ENCODE measurements at regions not wholly inside any gene's neighbourhood (a gene's known extent, or its start where the extent isn't known, plus 50 kb on each side); places are given as distances from the start of the nearest gene placed in this dataset.

DNA sequence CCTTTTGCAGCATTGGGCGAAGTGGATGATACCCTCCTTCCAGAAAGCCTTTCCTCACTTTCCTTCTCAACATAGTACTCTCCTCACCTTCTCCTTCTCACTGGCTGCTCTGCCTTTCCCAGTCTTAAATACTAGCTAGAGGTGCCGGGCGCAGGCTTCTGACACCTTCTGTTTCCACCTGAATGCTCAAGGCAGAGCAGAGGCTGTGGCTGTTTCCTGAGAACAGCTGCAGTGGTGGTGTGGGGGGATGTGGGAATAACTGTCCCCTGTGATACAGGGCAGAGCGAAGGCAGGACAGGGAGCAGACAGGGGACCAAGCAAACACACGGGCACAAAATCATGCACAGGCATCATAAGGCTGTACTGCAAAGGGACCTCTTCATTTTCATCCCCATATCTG is 303.1 kb downstream of the SS18 start:
- DNase-seq (ENCODE audit: low spot score in 2 of 2) (no peak), ATAC-seq (replicated peaks; ENCODE audit: extremely low read depth, poor library complexity, severe bottlenecking) (no peak)
- Mint-ChIP-seq H3K4me1 (no peaks in the 10 kb centered on the region), H3K9me3 (peaks cover under 1% of the 10 kb centered on the region), H3K27me3 (peaks cover 35% of the 10 kb centered on the region), H3K4me3 (no peak overlapping the region), H3K27ac (ENCODE audit: low read depth) (no peak overlapping the region), H3K36me3 (ENCODE audit: insufficient read depth) (no peaks in the 10 kb centered on the region)

DNA sequence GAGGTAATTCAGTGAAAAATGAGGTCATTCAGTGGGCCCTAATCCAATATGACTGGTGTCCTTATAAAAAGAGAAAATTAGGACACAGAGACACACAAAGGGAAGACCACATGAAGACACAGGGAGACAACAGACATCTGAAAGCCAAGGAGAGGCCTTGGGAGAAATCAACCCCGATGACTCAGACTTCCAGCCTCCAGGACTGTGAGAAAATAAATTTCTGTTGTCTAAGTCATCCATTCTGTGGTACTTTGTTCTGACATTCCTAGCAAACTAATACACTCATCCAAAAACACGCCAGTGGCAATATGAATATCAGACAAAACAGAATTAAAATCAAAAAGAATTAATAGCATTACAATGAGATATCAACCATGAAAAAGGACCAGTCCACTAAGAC is 303.7 kb downstream of the SS18 start:
- Mint-ChIP-seq H3K4me3 (no peak overlapping the region), H3K9me3 (no peaks in the 10 kb centered on the region)

DNA sequence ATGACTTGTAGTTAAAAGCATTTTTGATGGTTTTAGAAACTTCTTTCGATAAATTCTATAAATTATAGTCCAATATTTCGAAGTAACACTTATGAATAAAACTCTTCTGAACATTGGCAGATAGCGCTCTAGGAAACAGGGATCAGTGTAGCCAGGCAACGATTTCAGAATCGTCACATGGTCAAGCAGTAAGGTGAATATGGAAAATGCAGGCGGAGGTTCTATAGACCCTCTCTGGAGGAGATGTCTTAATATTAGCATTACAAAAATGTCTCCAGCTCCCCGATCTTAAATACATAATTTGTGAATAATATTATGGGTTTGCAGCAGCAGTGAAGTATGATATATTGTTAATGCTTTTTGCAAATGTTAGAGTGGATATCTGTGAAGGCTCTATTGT is 310.3 kb downstream of the SS18 start:
- H3K36me3 Mint-ChIP-seq (ENCODE audit: insufficient read depth): no peaks in the 10 kb centered on the region
- peaks cover 34% of the 10 kb centered on the region for H3K27me3 Mint-ChIP-seq
- H3K27ac Mint-ChIP-seq (ENCODE audit: low read depth): no peak overlapping the region
- H3K4me1 Mint-ChIP-seq: no peaks in the 10 kb centered on the region
- DNase-seq (ENCODE audit: low spot score in 2 of 2) (no peak), ATAC-seq (replicated peaks; ENCODE audit: extremely low read depth, poor library complexity, severe bottlenecking) (no peak)
- H3K9me3 Mint-ChIP-seq: no peaks in the 10 kb centered on the region
- H3K4me3 Mint-ChIP-seq: no peak overlapping the region

More for the DNA sequence above, 303.7 kb downstream of the SS18 start:
- Mint-ChIP-seq H3K36me3 (ENCODE audit: insufficient read depth) (no peaks in the 10 kb centered on the region), H3K27me3 (peaks cover 35% of the 10 kb centered on the region), H3K4me1 (no peaks in the 10 kb centered on the region), H3K27ac (ENCODE audit: low read depth) (no peak overlapping the region)
- DNase-seq (ENCODE audit: low spot score in 2 of 2) (no peak), ATAC-seq (replicated peaks; ENCODE audit: extremely low read depth, poor library complexity, severe bottlenecking) (no peak)

DNA sequence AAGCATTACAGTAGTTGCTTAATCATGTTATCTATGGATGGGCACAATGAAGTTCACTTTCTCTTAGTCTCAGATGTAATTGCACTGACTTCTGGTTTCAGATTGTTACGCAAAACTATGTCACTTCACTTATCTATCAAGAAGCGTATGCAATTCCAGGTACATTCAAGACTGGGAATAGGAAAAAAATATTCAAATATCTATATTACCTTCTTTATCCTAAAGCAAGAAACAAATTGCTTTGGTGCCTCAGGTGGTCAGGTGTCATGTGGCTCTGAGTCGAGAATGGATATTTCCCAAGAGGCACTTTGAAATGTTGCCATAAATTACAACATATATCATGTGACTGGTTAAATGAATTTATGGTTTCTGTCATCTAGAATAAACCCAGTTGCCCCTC is 318.6 kb downstream of the SS18 start:
- Mint-ChIP-seq H3K36me3 (ENCODE audit: insufficient read depth) (no peaks in the 10 kb centered on the region), H3K27ac (ENCODE audit: low read depth) (no peak overlapping the region), H3K4me3 (no peak overlapping the region), H3K9me3 (no peaks in the 10 kb centered on the region), H3K27me3 (peaks cover 26% of the 10 kb centered on the region), H3K4me1 (no peaks in the 10 kb centered on the region)
- ATAC-seq (replicated peaks; ENCODE audit: extremely low read depth, poor library complexity, severe bottlenecking): no peak
- no peak for DNase-seq (ENCODE audit: low spot score in 2 of 2)

DNA sequence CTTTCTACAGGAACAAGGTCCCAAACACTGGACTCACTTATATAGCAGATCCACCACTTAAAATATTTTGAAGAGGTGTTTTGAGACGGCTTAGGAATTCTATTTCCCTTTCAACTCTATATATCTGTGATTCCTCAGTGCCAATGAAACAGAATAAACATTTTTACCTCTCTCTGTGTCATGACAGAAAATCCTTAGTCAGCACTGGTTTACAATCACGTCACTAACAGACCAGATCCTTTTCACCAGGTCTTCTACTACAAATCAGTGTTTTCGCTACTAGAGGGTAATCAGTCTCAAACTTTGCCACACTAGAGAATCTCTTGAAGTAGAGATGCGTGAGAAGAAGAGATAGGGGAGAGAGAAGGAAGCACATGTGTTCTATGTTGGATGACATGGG is 325.6 kb downstream of the SS18 start:
- Mint-ChIP-seq H3K27me3 (peaks cover 12% of the 10 kb centered on the region), H3K9me3 (no peaks in the 10 kb centered on the region), H3K36me3 (ENCODE audit: insufficient read depth) (no peaks in the 10 kb centered on the region), H3K4me3 (no peak overlapping the region), H3K27ac (ENCODE audit: low read depth) (no peak overlapping the region), H3K4me1 (no peaks in the 10 kb centered on the region)
- ATAC-seq (replicated peaks; ENCODE audit: extremely low read depth, poor library complexity, severe bottlenecking) (no peak), DNase-seq (ENCODE audit: low spot score in 2 of 2) (no peak)

DNA sequence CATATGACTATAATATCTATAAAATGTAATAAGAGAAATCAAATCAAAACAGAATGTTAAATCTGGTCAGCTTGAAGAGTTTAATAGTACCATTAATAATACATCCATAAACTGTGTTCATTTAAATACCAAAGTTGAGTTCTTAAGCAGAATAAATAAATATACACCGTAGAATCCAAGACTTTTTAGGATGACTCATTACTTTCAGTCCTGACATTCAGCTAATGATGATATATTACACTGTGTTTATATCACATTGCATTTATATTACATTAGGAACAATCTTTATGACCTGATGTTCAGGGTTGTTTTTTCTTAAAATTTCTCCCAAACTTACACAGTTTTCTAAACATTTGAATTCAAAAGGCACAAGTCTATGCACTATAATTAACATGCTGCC is 331.3 kb downstream of the SS18 start:
- Mint-ChIP-seq H3K36me3 (ENCODE audit: insufficient read depth) (no peaks in the 10 kb centered on the region), H3K27me3 (peaks cover 7% of the 10 kb centered on the region), H3K9me3 (no peaks in the 10 kb centered on the region), H3K4me3 (no peak overlapping the region), H3K4me1 (no peaks in the 10 kb centered on the region), H3K27ac (ENCODE audit: low read depth) (no peak overlapping the region)
- no peak for DNase-seq (ENCODE audit: low spot score in 2 of 2)
- ATAC-seq (replicated peaks; ENCODE audit: extremely low read depth, poor library complexity, severe bottlenecking): no peak

DNA sequence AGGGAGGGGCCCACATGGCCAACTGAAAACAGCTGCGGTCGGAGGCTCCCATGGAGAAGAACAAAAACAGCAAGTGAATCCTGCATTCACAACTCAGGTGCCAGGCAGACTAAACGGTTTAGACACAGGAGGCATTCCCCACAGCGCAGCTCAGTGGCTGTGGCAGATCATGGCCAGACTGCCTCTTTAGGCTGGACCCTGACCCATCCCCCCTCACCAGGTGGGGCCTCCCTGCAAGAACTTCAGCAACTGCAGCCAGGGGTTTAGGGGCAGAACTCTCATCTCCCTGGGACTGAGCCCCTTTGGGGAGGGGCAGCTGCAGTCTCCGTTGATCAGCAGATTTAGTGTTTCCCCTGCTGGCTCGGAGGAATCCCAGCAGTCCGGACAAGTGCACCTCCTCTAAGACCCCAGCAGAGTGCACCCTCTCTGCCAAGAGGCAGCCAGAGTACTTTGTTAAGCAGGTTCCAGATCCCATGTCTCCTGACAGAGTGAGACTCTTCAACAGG is 346.7 kb downstream of the SS18 start:
- H3K4me1 Mint-ChIP-seq: no peaks in the 10 kb centered on the region
- no peak for ATAC-seq (replicated peaks; ENCODE audit: extremely low read depth, poor library complexity, severe bottlenecking)
- no peaks in the 10 kb centered on the region for H3K9me3 Mint-ChIP-seq
- DNase-seq (ENCODE audit: low spot score in 2 of 2): no peak
- H3K4me3 Mint-ChIP-seq: no peak overlapping the region
- peaks cover 9% of the 10 kb centered on the region for H3K27me3 Mint-ChIP-seq
- no peak overlapping the region for H3K27ac Mint-ChIP-seq (ENCODE audit: low read depth)
- no peaks in the 10 kb centered on the region for H3K36me3 Mint-ChIP-seq (ENCODE audit: insufficient read depth)

DNA sequence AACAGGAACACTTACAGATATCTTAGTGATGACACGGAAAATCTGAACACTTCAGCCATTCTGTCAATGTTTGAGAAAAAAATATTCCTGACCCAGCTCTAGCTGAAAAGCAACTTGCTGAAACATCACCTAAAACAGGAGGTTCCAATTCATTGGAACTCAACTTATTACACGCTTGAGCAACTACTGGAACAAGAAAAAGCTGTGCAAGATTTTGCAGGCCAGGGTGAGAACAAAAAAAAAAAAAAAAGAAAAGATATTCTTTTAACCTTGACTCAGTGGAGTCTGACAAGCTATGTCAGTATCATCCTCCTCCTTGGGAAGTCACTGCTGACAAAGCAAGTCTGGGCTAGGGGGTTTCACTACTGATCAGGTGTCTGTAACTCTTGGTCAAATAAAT is 351.0 kb downstream of the SS18 start:
- Mint-ChIP-seq H3K27ac (ENCODE audit: low read depth) (no peak overlapping the region), H3K36me3 (ENCODE audit: insufficient read depth) (no peaks in the 10 kb centered on the region), H3K4me3 (no peak overlapping the region), H3K27me3 (peaks cover 9% of the 10 kb centered on the region), H3K9me3 (no peaks in the 10 kb centered on the region), H3K4me1 (no peaks in the 10 kb centered on the region)
- no peak for DNase-seq (ENCODE audit: low spot score in 2 of 2)
- ATAC-seq (replicated peaks; ENCODE audit: extremely low read depth, poor library complexity, severe bottlenecking): no peak

DNA sequence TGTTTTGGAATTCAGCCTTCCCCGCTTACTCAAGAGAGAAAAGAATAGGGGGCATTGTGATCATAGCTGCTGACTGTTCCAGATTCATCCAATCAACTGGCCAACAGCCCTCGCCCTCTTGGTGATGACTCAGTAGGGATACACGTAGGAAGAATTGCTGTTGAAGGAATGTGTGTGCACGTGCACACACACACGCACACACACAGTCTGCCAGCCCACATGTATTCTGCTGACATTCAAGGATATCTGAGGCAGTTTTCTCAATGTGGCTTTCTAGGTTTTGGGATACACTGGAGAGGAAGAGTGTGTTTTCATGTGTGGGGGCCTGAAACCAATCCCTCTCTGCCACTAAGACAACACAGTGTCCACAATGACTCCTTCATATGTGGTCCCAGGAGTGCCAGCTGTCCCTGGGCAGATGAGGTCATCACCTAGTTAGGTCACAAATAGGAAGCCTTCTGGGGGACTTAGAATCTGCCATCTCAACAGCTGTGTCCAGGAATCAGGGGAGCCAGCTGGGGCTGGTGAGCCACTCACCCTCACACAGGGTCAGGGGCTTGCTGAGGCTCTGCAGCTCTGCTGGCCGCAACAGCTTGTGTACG is 352.6 kb downstream of the SS18 start:
- ATAC-seq (replicated peaks; ENCODE audit: extremely low read depth, poor library complexity, severe bottlenecking) (no peak), DNase-seq (ENCODE audit: low spot score in 2 of 2) (no peak)
- H3K36me3 Mint-ChIP-seq (ENCODE audit: insufficient read depth): no peaks in the 10 kb centered on the region
- no peaks in the 10 kb centered on the region for H3K4me1 Mint-ChIP-seq
- no peak overlapping the region for H3K4me3 Mint-ChIP-seq
- H3K9me3 Mint-ChIP-seq: no peaks in the 10 kb centered on the region
- H3K27me3 Mint-ChIP-seq: peaks cover 8% of the 10 kb centered on the region
- H3K27ac Mint-ChIP-seq (ENCODE audit: low read depth): no peak overlapping the region

DNA sequence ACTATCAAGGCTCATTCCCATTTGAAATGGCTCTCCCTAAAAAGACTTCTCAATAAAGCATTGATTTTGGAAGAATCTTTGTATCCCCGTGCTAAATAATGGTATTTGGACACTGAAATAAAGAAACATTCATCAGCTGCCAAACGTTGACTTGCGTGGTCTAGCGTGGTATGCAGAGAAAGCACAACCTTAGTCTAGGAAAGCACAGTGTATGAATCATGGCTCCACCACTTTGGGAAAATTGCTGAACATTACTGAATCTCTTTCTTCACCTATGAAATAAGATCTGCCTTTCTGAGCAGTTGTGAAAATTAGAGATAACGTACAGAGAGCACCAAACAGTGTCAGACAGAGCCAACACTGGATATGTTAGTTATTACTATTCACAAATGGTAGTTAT is 353.9 kb downstream of the SS18 start:
- no peaks in the 10 kb centered on the region for H3K27me3 Mint-ChIP-seq
- no peak for DNase-seq (ENCODE audit: low spot score in 2 of 2)
- no peaks in the 10 kb centered on the region for H3K36me3 Mint-ChIP-seq (ENCODE audit: insufficient read depth)
- no peaks in the 10 kb centered on the region for H3K4me1 Mint-ChIP-seq
- H3K27ac Mint-ChIP-seq (ENCODE audit: low read depth): no peak overlapping the region
- no peak overlapping the region for H3K4me3 Mint-ChIP-seq
- no peak for ATAC-seq (replicated peaks; ENCODE audit: extremely low read depth, poor library complexity, severe bottlenecking)
- H3K9me3 Mint-ChIP-seq: no peaks in the 10 kb centered on the region

DNA sequence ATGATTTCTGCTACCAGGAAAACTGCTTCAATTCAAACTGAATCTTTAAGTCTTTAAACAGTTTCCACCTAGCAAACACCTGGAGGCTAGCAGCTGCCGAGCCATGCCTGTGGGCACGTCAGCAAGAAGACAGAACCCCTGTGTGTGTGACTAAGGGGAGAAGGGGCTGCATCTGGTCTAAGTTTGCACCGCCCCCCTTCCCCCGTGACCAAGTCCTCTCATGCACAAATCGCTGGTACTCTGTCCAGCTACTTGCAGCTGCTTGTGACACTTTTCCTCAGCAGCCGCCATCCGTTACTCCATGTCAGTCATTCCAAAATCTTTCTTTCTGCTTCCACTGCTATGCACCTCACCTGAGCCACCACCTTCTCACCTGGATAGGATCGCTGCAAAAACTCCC is 355.0 kb downstream of the SS18 start:
- H3K4me1 Mint-ChIP-seq: no peaks in the 10 kb centered on the region
- H3K27me3 Mint-ChIP-seq: no peaks in the 10 kb centered on the region
- no peaks in the 10 kb centered on the region for H3K36me3 Mint-ChIP-seq (ENCODE audit: insufficient read depth)
- no peak for DNase-seq (ENCODE audit: low spot score in 2 of 2)
- ATAC-seq (replicated peaks; ENCODE audit: extremely low read depth, poor library complexity, severe bottlenecking): no peak
- H3K9me3 Mint-ChIP-seq: peaks cover 6% of the 10 kb centered on the region
- H3K27ac Mint-ChIP-seq (ENCODE audit: low read depth): no peak overlapping the region
- no peak overlapping the region for H3K4me3 Mint-ChIP-seq

DNA sequence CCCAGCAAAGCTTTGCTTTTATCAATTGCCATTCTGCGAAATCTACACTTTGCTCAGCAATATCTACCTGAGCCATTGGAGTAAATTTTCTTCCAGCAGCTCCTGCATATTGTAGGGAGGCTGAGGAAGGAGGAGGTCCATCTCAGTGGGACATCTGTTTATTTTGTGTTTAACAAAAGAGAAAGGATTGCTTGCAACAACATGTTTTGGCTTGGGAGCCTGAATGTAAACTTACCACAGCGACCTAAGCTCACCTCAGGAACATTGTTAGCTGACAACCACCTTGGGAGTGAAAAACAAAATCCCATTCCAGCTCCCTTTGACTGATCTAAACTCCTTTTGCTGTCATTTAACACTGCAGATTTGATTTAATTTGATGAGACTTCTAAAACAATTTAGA is 356.1 kb downstream of the SS18 start:
- no peak for DNase-seq (ENCODE audit: low spot score in 2 of 2)
- peaks cover 10% of the 10 kb centered on the region for H3K9me3 Mint-ChIP-seq
- no peak overlapping the region for H3K27ac Mint-ChIP-seq (ENCODE audit: low read depth)
- no peaks in the 10 kb centered on the region for H3K27me3 Mint-ChIP-seq
- no peaks in the 10 kb centered on the region for H3K4me1 Mint-ChIP-seq
- H3K36me3 Mint-ChIP-seq (ENCODE audit: insufficient read depth): no peaks in the 10 kb centered on the region
- no peak for ATAC-seq (replicated peaks; ENCODE audit: extremely low read depth, poor library complexity, severe bottlenecking)
- no peak overlapping the region for H3K4me3 Mint-ChIP-seq

DNA sequence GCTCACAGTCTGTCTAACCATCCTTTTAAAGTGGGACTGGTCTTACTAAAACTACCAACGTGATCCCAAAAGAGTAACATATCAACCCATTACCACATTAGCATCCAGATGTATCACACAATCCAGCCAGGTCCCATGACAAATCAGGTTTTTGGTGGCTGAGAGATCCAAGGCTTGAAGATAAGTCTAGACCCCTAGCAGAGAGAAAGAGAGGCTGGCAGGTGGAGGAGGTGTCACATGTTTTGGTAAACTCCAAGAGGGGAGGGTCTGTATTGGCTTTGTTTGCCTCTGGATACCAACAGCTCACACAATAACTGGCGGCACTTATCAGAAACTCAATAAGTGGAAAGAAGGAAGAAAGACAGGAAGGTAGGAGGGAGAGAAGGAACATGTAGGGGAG is 357.6 kb downstream of the SS18 start:
- no peak overlapping the region for H3K4me3 Mint-ChIP-seq
- H3K27ac Mint-ChIP-seq (ENCODE audit: low read depth): no peak overlapping the region
- no peak for ATAC-seq (replicated peaks; ENCODE audit: extremely low read depth, poor library complexity, severe bottlenecking)
- no peak for DNase-seq (ENCODE audit: low spot score in 2 of 2)
- H3K9me3 Mint-ChIP-seq: peaks cover 10% of the 10 kb centered on the region
- no peaks in the 10 kb centered on the region for H3K4me1 Mint-ChIP-seq
- no peaks in the 10 kb centered on the region for H3K36me3 Mint-ChIP-seq (ENCODE audit: insufficient read depth)
- peaks cover 4% of the 10 kb centered on the region for H3K27me3 Mint-ChIP-seq

DNA sequence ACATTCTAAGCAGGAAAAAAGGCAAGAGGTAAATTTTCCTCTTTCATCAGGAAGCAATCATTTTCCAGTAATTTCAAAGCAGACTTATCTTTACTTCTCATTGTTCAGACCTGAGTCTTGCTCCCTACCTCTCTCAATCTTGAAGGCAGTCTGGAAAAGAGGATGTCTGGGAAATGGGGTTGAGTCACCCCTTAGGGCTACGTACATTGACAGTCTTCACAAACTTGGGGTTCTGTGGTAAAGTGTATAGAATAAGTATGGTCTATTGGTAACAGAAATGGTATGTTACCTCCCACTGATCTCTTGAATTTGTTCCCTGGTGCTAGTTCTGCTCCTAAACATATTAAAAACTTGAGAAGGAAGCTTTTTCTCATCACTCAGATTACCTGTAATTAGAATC is 361.3 kb downstream of the SS18 start:
- no peaks in the 10 kb centered on the region for H3K4me1 Mint-ChIP-seq
- peaks cover 10% of the 10 kb centered on the region for H3K9me3 Mint-ChIP-seq
- ATAC-seq (replicated peaks; ENCODE audit: extremely low read depth, poor library complexity, severe bottlenecking): no peak
- H3K27me3 Mint-ChIP-seq: peaks cover 13% of the 10 kb centered on the region
- no peak for DNase-seq (ENCODE audit: low spot score in 2 of 2)
- H3K36me3 Mint-ChIP-seq (ENCODE audit: insufficient read depth): no peaks in the 10 kb centered on the region
- H3K4me3 Mint-ChIP-seq: no peak overlapping the region
- no peak overlapping the region for H3K27ac Mint-ChIP-seq (ENCODE audit: low read depth)
